ENCODE measurements at regions not wholly inside any gene's neighbourhood (a gene's known extent, or its start where the extent isn't known, plus 50 kb on each side); places are given as distances from the start of the nearest gene placed in this dataset.
"Not testable (repeated sequence)": the region's sequence is repeated elsewhere in the genome, so short reads cannot be mapped to it uniquely, and the experiment has no call there.

- H3K27me3 ChIP-seq (ENCODE audit: control insufficient read depth, insufficient read depth, low read length); H3K4me3 ChIP-seq (ENCODE audit: insufficient read depth, low read depth, low read length); DNase-seq; H3K36me3 ChIP-seq (replicated peaks; ENCODE audit: control insufficient read depth, insufficient read depth, low read length): not testable (repeated sequence)
These were observed 66.2 kb upstream of the PAPPA2 start for GRCh38 chr1:176396604-176397395.

DNA sequence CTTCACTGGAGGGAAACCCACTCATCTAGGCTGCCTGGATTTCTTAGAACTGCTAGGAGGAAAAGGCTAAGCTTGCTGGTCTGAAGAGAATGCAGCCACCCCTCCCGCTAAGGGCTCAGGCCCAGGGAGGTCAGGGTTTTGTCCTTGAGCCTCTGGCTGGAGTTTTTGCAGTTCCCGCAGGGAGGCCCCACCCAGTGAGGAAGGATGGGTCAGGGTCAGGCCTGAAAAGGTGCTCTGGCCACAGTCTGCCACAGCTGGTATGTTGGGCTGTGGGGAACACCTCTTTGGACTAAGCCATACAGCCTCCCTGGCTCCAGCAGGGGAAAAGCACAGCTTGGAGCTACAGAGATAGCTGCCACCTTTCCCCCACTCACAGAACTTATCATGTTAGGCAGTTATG, 71.4 kb upstream of the PAPPA2 start:
- H3K27me3 ChIP-seq (ENCODE audit: control insufficient read depth, insufficient read depth, low read length): no peaks in the 10 kb centered on the region
- no peak for DNase-seq
- no peak overlapping the region for H3K4me3 ChIP-seq (ENCODE audit: insufficient read depth, low read depth, low read length)
- H3K36me3 ChIP-seq (replicated peaks; ENCODE audit: control insufficient read depth, insufficient read depth, low read length): no peaks in the 10 kb centered on the region

DNA sequence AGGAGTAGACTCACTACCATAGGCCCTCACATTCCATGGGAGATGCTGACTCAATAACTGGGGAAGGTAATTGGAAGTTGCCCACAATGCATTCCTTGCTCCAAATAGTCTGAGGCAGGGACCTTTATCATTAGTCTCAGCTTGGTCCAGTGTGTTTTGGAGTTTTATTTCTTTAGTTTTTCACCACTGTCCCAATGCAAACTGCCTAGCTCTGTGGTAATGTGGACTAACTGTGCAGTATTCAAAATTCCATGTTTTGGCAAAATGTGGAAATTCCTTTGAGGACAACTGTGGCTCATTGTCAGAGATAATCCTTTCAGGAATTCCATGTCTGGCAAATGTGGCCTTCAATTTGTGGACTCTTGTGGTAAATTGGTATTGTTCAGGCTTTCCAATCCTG, 78.1 kb upstream of the PAPPA2 start:
- DNase-seq: no peak
- Histone ChIP-seq H3K27me3 (ENCODE audit: control insufficient read depth, insufficient read depth, low read length) (no peaks in the 10 kb centered on the region), H3K4me3 (ENCODE audit: insufficient read depth, low read depth, low read length) (no peak overlapping the region), H3K36me3 (replicated peaks; ENCODE audit: control insufficient read depth, insufficient read depth, low read length) (no peaks in the 10 kb centered on the region)

- Histone ChIP-seq H3K4me3 (ENCODE audit: insufficient read depth, low read depth, low read length) (no peak overlapping the region), H3K27me3 (ENCODE audit: control insufficient read depth, insufficient read depth, low read length) (no peaks in the 10 kb centered on the region), H3K36me3 (replicated peaks; ENCODE audit: control insufficient read depth, insufficient read depth, low read length) (no peaks in the 10 kb centered on the region)
- DNase-seq: no peak
These were observed 80.8 kb upstream of the PAPPA2 start for GRCh38 chr1:176382163-176382562.

GRCh38 chr1:176379626-176380339, 83.2 kb upstream of the PAPPA2 start:
- no peak for DNase-seq
- no peak overlapping the region for H3K4me3 ChIP-seq (ENCODE audit: insufficient read depth, low read depth, low read length)
- H3K27me3 ChIP-seq (ENCODE audit: control insufficient read depth, insufficient read depth, low read length): no peaks in the 10 kb centered on the region
- H3K36me3 ChIP-seq (replicated peaks; ENCODE audit: control insufficient read depth, insufficient read depth, low read length): no peaks in the 10 kb centered on the region

DNA sequence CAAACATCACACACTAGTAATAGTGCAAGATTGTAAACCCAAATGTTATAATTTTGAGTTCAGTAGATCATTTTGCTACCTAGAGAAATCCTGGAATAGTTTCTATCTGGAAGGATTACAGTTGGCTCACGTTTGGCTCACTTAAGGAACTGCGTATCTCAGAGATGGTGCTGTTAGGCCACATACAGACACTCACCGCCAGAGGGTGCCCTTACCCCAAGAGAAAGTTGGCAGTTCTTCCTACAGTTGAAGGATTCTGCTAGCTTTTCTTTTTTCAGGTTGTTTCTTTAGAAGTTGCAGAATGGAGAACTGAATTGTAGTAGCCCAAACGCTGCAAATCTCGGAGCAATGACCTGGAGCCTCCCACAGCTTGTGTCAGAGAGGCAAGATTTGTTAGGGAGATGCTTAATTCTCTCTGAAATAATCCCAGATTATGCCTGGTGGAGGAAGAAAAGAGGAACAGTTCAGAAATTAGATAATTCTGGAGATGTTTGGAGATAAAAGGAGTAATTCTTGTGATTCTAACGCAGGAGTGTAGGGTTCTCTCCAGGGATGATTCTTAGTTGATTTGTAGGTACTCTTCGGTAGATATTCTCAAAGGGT, 87.9 kb upstream of the PAPPA2 start:
- Histone ChIP-seq H3K36me3 (replicated peaks; ENCODE audit: control insufficient read depth, insufficient read depth, low read length) (no peaks in the 10 kb centered on the region), H3K27me3 (ENCODE audit: control insufficient read depth, insufficient read depth, low read length) (no peaks in the 10 kb centered on the region), H3K4me3 (ENCODE audit: insufficient read depth, low read depth, low read length) (no peak overlapping the region)
- DNase-seq: peak; percentile 28

- Histone ChIP-seq H3K27me3 (ENCODE audit: control insufficient read depth, insufficient read depth, low read length) (no peaks in the 10 kb centered on the region), H3K4me3 (ENCODE audit: insufficient read depth, low read depth, low read length) (no peak overlapping the region), H3K36me3 (replicated peaks; ENCODE audit: control insufficient read depth, insufficient read depth, low read length) (no peaks in the 10 kb centered on the region)
- peak; percentile 7 for DNase-seq
These were observed 98.6 kb upstream of the PAPPA2 start for GRCh38 chr1:176364236-176364905.

DNA sequence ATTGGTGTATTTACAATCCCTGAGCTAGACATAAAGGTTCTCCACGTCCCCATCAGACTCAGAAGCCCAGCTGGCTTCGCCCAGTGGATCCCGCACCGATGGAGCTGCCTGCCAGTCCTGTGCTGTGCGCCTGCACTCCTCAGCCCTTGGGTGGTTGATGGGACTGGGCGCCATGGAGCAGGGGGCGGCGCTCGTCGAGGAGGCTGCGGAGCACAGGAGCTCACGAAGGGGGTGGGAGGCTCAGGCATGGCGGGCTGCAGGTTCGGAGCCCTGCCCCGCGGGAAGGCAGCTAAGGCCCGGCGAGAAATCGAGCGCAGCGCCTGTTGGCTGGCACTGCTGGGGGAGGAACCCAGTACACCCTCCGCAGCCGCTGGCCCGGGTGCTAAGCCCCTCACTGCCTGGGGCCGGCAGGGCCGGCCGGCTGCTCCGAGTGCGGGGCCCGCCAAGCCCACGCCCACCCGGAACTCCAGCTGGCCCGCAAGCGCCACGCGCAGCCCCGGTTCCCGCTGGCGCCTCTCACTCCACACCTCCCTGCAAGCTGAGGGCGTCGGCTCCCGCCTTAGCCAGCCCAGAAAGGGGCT, 113.8 kb upstream of the PAPPA2 start:
- H3K36me3 ChIP-seq (replicated peaks; ENCODE audit: control insufficient read depth, insufficient read depth, low read length); H3K27me3 ChIP-seq (ENCODE audit: control insufficient read depth, insufficient read depth, low read length); H3K4me3 ChIP-seq (ENCODE audit: insufficient read depth, low read depth, low read length); DNase-seq: not testable (repeated sequence)

DNA sequence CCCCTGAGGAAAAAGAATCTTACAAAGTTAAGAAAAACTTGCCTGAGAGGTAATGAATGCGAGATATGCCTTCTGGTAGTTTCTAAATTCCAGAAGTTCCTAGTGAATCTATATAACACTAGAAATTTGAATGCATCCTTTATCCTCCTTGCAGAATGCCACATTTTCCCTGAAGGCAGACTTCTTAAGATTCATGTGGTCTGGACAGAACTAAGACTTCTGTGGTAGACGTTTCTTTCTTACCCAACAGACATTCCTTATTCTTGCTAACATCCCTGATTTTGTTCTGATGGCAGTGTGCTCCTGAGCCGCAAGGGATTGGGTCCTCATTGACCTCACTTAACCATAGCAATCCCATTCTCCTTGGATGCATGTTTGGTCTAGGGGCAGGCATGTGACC, 121.3 kb upstream of the PAPPA2 start:
- no peak for DNase-seq
- no peaks in the 10 kb centered on the region for H3K36me3 ChIP-seq (replicated peaks; ENCODE audit: control insufficient read depth, insufficient read depth, low read length)
- no peaks in the 10 kb centered on the region for H3K27me3 ChIP-seq (ENCODE audit: control insufficient read depth, insufficient read depth, low read length)
- H3K4me3 ChIP-seq (ENCODE audit: insufficient read depth, low read depth, low read length): no peak overlapping the region

DNA sequence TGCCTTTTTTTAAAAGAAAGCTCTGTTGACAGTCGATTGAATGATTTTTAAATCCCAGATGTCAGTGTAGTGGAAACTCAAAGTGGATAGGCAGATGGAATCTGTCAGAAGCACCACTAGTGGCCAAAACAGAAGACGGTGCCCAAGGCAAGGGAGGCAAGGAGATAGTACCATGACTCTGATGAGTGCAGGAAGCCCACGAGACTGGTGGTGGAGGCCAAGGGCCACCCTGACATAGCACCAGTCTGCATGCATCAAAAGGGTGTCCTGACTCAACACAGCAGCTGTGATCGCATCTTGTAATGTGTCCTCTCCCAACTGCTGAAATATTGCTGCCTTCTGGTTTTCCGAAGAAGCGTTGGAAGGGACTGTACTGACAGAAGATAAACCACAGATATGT, 124.1 kb upstream of the PAPPA2 start:
- Histone ChIP-seq H3K4me3 (ENCODE audit: insufficient read depth, low read depth, low read length) (no peak overlapping the region), H3K36me3 (replicated peaks; ENCODE audit: control insufficient read depth, insufficient read depth, low read length) (no peaks in the 10 kb centered on the region), H3K27me3 (ENCODE audit: control insufficient read depth, insufficient read depth, low read length) (no peaks in the 10 kb centered on the region)
- DNase-seq: no peak

DNA sequence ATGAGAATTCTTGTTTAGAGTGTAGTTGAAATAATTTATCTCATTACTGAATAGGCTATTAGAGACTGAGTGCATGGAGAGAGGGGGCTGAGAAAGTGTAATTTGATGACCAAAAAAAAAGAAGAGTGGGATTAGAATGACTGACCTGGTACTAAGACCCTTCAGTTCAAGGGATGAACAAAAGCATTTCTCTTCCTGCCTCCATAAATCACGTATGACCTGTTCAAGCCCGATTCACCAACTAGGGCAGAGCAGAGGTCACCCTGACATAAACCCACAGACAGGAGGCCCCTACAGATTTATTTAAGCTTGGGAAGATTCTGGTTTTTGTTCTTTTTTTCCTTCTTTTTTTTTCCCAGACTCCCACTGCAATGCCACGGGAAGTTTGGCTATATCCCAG, 123.7 kb upstream of the COP1 start:
- H3K36me3 ChIP-seq (replicated peaks; ENCODE audit: control insufficient read depth, insufficient read depth, low read length): no peaks in the 10 kb centered on the region
- no peak for DNase-seq
- H3K4me3 ChIP-seq (ENCODE audit: insufficient read depth, low read depth, low read length): no peak overlapping the region
- H3K27me3 ChIP-seq (ENCODE audit: control insufficient read depth, insufficient read depth, low read length): no peaks in the 10 kb centered on the region

DNA sequence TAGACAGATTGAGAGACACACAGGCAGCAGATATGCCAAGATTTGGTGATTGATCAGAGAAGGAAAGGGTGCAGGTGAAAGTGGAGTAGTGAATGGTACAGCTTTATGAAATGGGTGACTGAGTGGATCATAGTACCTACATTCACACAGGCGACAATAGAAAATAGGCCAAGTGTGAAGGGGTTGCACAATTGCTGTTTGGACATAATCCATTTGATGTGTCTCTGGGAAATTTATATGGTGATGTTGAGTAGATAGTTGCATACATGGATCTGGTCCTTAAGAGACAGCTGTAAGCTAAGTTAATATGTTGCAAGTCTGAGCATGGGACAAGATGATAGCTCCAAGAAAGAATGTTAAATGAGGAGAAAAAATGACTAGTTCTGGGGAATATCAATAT, 118.6 kb upstream of the COP1 start:
- H3K4me3 ChIP-seq (ENCODE audit: insufficient read depth, low read depth, low read length): no peak overlapping the region
- H3K36me3 ChIP-seq (replicated peaks; ENCODE audit: control insufficient read depth, insufficient read depth, low read length): no peaks in the 10 kb centered on the region
- DNase-seq: no peak
- no peaks in the 10 kb centered on the region for H3K27me3 ChIP-seq (ENCODE audit: control insufficient read depth, insufficient read depth, low read length)

DNA sequence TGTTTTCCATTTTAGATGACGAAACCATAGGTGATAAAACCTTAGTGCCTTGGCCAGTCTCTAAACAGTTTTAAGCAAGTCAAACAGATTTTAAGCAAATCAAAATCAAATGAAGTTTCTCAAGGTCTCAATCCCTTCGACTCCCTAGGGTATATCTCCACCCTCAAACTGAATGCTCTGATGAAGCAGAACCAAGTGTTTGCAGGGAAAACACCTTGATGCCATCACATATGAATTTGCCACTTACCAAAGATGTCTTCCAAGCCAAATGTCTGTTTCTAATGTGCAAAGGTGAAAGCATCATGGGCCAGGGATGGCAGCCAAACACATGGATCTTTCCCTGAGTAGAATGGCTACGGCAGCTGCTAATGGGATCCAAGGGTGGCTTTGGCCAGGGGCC, 116.4 kb upstream of the COP1 start:
- Histone ChIP-seq H3K4me3 (ENCODE audit: insufficient read depth, low read depth, low read length) (no peak overlapping the region), H3K36me3 (replicated peaks; ENCODE audit: control insufficient read depth, insufficient read depth, low read length) (no peaks in the 10 kb centered on the region), H3K27me3 (ENCODE audit: control insufficient read depth, insufficient read depth, low read length) (no peaks in the 10 kb centered on the region)
- no peak for DNase-seq

DNA sequence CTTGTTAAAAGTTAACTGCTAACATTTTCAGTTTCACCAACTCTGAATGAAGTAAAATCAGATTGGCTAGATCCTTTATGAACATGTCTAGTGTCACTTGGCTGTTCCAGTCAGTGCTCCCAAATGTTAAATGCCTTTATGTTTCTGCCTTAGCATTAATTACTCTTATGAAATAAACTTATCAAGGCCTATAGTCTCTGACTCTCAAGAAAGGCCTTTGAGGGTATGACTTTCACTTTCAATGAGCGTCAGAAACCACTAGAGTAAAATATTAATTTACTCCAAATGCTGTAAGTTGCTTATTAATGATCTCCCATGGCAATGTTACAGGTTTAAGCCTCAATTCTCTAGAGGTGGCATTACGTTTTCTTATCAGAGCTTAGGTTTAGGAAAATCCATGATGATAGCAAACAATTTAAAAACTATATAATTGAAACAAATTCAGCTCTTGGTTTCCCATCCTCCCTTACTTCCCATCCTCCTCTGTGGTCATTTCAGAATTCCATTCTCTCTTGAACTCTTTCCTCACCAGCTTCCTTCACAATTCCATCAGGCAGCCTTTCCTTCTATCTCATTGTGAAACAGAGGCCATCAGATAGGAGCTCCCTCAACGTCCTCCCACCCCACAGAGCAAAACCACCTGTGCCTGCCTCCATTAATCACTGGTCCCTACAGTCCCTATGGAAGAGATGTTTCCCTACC, 108.6 kb upstream of the COP1 start:
- no peak for DNase-seq
- H3K27me3 ChIP-seq (ENCODE audit: control insufficient read depth, insufficient read depth, low read length): no peaks in the 10 kb centered on the region
- no peaks in the 10 kb centered on the region for H3K36me3 ChIP-seq (replicated peaks; ENCODE audit: control insufficient read depth, insufficient read depth, low read length)
- no peak overlapping the region for H3K4me3 ChIP-seq (ENCODE audit: insufficient read depth, low read depth, low read length)
